ENCODE measurements at regions not wholly inside any gene's neighbourhood (a gene's known extent, or its start where the extent isn't known, plus 50 kb on each side); places are given as distances from the start of the nearest gene placed in this dataset.
"Not testable (repeated sequence)": the region's sequence is repeated elsewhere in the genome, so short reads cannot be mapped to it uniquely, and the experiment has no call there.

DNA sequence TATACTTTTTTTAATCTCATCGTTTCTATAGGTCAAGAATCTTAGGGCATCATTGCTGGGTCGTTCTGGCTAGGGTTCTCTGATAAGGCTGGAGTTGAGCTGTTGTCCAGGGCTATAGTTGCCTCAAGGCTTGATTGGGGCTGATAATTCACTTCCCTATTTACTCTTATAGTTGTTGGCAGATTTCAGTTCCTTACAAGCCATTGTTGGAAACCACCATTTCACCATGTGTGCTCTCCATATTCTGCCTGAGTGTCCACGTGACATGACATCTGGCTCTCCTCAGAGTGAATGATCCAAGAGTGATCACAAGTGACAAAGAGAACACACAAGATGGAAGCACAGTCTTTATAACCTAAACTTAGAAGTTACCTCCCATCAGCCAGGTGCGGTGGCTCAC is 852.2 kb downstream of the EFNA5 start:
- no peak for DNase-seq

- no peak for DNase-seq
These were observed 855.8 kb downstream of the EFNA5 start for GRCh38 chr5:106814961-106815360.

DNA sequence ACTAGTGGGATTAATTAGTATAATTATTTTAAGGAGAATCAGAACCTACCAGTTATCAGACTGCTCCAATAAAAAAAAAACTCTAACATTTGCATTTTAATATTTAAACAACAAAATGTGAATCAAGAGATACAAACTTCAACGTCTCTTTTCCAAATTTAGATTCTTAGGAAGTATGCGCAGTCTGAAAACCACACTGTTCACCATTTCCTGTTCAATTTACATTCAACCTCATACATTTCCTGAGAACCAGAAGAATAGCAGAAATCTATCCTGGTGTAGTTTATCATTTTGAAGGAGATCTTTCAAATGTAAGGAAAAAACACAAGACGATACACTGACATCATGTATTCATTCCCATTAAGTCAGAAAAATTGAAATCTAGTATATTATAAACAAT is 869.2 kb downstream of the EFNA5 start:
- DNase-seq: no peak

GRCh38 chr5:106797996-106798395 is 872.7 kb downstream of the EFNA5 start:
- DNase-seq: no peak

- peak; percentile 12 for DNase-seq
These were observed 874.7 kb downstream of the EFNA5 start for GRCh38 chr5:106796081-106796480.

DNA sequence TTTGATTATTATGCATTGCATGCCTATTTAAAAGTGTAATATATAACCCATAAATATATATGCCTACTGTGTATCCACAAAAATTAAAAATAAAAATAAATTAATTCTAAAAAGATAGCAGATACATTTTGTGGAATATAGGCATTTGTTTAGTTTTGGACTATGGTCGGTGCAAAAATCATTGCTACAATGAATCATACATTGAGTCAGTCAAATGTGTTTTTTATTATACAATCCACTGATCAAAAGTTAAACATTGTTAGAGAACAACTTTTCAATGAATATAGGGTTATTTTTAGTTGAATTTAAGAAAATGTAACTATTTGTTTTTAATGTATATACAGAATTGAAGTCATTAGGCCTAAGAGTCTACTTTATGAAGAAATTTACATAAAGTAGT is 885.9 kb downstream of the EFNA5 start:
- no peak for DNase-seq

DNA sequence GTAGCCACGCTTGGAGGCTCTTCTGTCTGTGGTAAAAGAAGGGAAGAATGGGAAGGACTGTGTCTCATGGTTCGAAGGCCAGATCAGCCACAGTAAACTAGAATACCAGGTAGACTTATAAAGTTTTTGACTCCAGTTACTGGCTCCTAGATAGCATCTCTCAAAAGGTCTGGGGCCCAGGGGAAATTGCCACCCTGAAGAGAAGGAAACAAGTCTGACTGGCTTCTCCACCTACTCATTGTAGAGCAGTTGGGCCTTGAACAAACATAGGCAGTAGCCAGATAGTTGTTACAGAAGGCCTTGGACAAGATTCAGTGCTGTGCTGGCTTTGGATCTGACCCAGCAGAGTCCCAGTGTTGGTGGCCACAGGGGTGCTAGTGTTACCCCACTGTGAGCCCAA is 890.4 kb downstream of the EFNA5 start:
- no peak for DNase-seq

- not testable (repeated sequence) for DNase-seq
These were observed 894.2 kb downstream of the EFNA5 start for GRCh38 chr5:106776515-106776914.

DNA sequence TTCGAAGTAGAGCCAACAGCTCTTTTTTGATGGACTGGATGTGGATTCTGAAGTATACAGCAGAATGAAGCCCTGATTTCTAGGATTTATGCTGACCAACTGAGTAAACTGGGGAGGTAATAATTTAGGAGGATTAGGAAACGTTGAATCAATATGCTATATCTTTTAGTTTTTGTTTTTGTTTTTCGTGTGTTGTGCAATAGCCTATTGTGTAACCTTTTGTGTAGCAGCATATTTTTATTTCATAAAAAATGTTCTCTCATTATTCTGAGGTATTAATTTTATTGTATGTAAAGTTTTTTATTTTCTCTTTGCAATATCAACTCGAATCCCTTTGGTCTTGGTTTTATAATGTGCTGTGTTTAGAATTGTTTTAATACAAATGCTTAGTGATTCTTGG is 902.3 kb downstream of the EFNA5 start:
- no peak for DNase-seq

- no peak for DNase-seq
These were observed 903.8 kb downstream of the EFNA5 start for GRCh38 chr5:106766916-106767315.

DNA sequence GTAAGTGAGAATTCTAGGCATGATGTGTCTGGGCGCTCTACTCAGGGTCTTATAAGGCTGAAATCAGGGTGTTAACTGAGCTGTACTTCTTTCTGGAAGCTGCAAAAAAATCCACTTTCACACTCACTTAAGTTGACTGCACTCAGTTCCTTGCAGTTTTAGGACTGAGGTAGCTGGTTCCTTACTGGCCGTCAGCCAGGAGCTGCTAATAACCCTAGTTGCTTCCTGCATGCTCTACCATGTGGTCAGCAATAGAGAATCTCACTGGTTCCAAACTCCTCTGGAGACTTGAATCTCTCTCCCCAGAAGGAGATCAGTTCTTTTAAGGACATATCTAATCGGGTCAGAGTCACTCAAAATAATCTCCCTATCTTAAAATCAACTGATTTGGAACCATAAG is 911.2 kb downstream of the EFNA5 start:
- no peak for DNase-seq

DNA sequence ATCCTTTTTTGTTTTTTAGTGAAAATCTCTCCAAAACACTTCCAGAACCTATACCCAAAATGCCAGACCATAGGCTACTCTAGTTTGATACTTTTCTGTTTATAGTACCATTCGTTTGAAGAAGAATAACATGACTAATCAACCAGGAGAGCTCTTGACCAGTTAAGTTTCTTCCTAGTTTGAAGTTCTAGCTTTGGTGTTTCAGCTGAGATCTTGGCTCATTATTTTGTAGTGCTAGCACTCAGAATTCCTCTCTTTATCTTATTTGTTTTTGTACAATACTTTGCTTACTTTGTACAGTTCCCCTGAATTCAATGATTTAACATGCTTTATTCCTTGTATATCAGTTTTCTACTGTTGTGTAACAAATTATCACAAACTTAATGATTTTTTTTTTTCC is 911.6 kb downstream of the EFNA5 start:
- DNase-seq: no peak

- DNase-seq: no peak
These were observed 913.1 kb downstream of the EFNA5 start for GRCh38 chr5:106757672-106758071.

- no peak for DNase-seq
These were observed 914.9 kb downstream of the EFNA5 start for GRCh38 chr5:106755789-106756188.

GRCh38 chr5:106755066-106755465 is 915.7 kb downstream of the EFNA5 start:
- no peak for DNase-seq

GRCh38 chr5:106749826-106750225 is 920.9 kb downstream of the EFNA5 start:
- DNase-seq: no peak

DNA sequence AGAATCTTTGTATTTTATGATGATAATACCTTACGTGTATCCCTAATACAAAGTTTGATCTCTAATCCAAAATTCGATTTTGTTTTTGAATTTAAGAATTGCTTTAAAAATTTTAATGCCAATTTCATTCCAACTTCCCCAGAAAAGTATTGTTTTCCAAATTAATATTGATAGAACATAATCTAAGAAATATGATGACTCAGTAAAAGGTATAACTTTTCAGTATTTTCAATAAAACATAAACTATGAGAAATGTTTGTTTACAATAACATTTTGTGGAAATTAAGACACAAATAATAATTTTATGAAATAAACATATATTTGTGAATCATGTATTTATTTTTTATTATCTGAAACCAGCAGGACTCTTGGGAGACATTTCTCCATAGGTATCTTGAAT is 931.6 kb downstream of the EFNA5 start:
- no peak for DNase-seq

GRCh38 chr5:106737111-106737510 is 933.6 kb downstream of the EFNA5 start:
- DNase-seq: no peak

DNA sequence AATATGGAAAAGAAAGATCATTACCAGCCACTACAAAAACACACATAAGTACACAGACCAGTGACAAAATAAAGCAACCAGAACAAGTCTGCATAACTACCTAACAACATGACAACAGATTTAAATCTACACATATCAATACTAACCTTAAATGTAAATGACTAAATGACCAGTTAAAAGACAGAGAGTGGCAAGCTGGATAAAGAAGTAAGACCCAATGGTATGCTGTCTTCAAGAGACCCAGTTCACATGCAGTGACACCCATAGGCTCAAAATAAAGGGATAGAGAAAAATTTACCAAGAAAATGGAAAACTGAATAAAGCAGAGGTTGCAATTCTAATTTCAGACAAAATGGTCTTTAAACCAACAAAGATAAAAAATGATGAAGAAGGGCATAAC is 938.1 kb downstream of the EFNA5 start:
- DNase-seq: no peak

- DNase-seq: no peak
These were observed 939.8 kb downstream of the EFNA5 start for GRCh38 chr5:106730912-106731311.

- no peak for DNase-seq
These were observed 940.2 kb downstream of the EFNA5 start for GRCh38 chr5:106730506-106730905.

GRCh38 chr5:106728208-106728607 is 942.5 kb downstream of the EFNA5 start:
- no peak for DNase-seq

GRCh38 chr5:106727071-106727470 is 943.7 kb downstream of the EFNA5 start:
- DNase-seq: no peak

DNA sequence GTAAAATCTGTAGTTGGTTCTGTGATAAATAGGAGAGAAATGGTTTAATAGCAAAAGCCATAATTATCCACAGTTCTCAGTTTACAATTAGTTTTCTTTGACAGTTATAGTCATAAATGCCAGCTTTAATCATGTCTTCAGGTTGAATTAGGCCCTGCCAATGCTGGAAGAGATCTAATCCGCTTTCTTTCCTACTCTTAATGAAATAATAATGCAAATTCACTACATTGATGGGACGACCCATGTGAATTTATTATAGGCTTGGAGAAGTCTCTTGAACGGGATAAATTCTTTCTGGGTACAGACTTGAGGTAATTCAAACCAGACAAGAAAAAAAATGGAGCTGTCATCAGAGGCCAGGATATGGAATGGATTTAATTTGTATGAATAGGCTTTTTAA is 950.4 kb downstream of the EFNA5 start:
- DNase-seq: no peak

DNA sequence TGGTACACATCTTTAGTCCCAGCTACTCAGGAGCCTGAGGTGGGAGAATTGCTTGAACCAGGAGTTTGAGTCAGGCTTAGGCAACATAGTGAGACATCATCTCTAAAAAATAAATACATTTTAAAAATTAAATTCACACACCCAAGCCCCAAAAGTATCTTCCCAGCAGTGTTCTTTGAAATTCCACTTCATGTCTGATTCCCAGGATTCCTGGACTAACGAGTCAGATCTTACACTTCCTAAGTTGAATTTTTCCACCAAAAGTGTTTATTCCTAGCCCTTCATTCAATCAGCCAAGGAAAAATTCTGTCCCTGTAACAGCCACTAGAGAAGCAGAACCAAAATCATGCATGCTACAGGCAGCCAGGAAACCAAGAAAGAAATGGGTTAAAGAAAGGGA is 970.9 kb downstream of the EFNA5 start:
- no peak for DNase-seq
